ENCODE measurements at regions not wholly inside any gene's neighbourhood (a gene's known extent, or its start where the extent isn't known, plus 50 kb on each side); places are given as distances from the start of the nearest gene placed in this dataset.

- TF ChIP-seq POLR2A (IDR thresholded peaks at IDR 0.05): no peak
- TF ChIP-seq, protein P1, sequence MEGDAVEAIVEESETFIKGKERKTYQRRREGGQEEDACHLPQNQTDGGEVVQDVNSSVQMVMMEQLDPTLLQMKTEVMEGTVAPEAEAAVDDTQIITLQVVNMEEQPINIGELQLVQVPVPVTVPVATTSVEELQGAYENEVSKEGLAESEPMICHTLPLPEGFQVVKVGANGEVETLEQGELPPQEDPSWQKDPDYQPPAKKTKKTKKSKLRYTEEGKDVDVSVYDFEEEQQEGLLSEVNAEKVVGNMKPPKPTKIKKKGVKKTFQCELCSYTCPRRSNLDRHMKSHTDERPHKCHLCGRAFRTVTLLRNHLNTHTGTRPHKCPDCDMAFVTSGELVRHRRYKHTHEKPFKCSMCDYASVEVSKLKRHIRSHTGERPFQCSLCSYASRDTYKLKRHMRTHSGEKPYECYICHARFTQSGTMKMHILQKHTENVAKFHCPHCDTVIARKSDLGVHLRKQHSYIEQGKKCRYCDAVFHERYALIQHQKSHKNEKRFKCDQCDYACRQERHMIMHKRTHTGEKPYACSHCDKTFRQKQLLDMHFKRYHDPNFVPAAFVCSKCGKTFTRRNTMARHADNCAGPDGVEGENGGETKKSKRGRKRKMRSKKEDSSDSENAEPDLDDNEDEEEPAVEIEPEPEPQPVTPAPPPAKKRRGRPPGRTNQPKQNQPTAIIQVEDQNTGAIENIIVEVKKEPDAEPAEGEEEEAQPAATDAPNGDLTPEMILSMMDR (IDR thresholded peaks at IDR 0.05): no peak
Measured at GRCh38 chr17:79221597-79221996, 147.0 kb downstream of the ENGASE start.

Measured in uterus (tissue), 2 donors.